Tibial artery (tissue), 4 donors: ENCODE measurements at regions not wholly inside any gene's neighbourhood (a gene's known extent, or its start where the extent isn't known, plus 50 kb on each side); places are given as distances from the start of the nearest gene placed in this dataset.

Experiments
- DNase-seq, 2 donors: peaks; one replicate each; pipeline ENCODE4 v3.0.0-alpha.2; 2019
- H3K27ac ChIP-seq, 2 donors: fragments of 200-600 bp; sonication (generic) in 1 of 2; 1 replicate in 1 of 2; 2 replicates in 1 of 2; pipeline ENCODE4 v1.5.1; 2018 to 2019; ENCODE audit warnings: mild to moderate bottlenecking in 1 of 2
- H3K27me3 ChIP-seq, 2 donors: fragments of 200-600 bp; sonication (generic) in 1 of 2; one replicate each; pipeline versions ENCODE4 v1.5.1 to v1.6.0; 2016 to 2019
- H3K36me3 ChIP-seq, 3 donors: fragments of 200-600 bp; sonication (generic) in 2 of 3; one replicate each; pipeline ENCODE4 v1.5.1; 2016 to 2019; ENCODE audit warnings: mild to moderate bottlenecking in 2 of 3
- H3K4me1 ChIP-seq, 4 donors: fragments of 200-600 bp; sonication (generic) in 2 of 4; 1 replicate in 3 of 4; 2 replicates in 1 of 4; pipeline ENCODE4 v1.5.1; 2016 to 2019
- H3K4me3 ChIP-seq, 2 donors: fragments of 200-600 bp; sonication (generic) in 1 of 2; 1 replicate in 1 of 2; 2 replicates in 1 of 2; pipeline ENCODE4 v1.5.1; 2018 to 2019; ENCODE audit warnings: mild to moderate bottlenecking in 2 of 2
- H3K9me3 ChIP-seq, 3 donors: fragments of 200-600 bp; sonication (generic) in 1 of 3; one replicate each; pipeline ENCODE4 v1.5.1; 2016 to 2019
- CTCF ChIP-seq, 2 experiments: fragments of 200-600 bp in 1 of 2; fragments of 450-650 bp in 1 of 2; IDR thresholded peaks; one replicate each; pipeline ENCODE4 v1.5.1; 2017 to 2019; ENCODE audit warnings: antibody characterized with exemption in 2 of 2, mild to moderate bottlenecking in 1 of 2, moderate library complexity in 1 of 2
- intact Hi-C: fragments of 100-400 bp; cut with DNase I; formaldehyde crosslinking; loops from one replicate; pipeline ENCODE4 v1.15.0; 2023; ENCODE audit warnings: low total_unique reads

- intact Hi-C loops, result no loop called here
- H3K36me3 ChIP-seq, result no peaks in the 10 kb centered on the region
- H3K27me3 ChIP-seq, result no peaks in the 10 kb centered on the region
- H3K4me1 ChIP-seq, result peaks cover 0 to 26% (median 17%) of the 10 kb centered on the region in 4 donors
- H3K27ac ChIP-seq, result no peak overlapping the region
- TF ChIP-seq CTCF (IDR thresholded peaks at IDR 0.05), result no peak
- H3K4me3 ChIP-seq, result no peak overlapping the region
- H3K9me3 ChIP-seq, result no peaks in the 10 kb centered on the region
- peak in 1 of 2 donors; percentile 62 for DNase-seq
Measured at GRCh38 chr9:134556531-134557068, 85.0 kb upstream of the COL5A1 start.

GRCh38 chr9:134557331-134557730, 84.3 kb upstream of the COL5A1 start:
- Histone ChIP-seq H3K36me3 (no peaks in the 10 kb centered on the region), H3K4me3 (no peak overlapping the region), H3K9me3 (no peaks in the 10 kb centered on the region), H3K4me1 (peaks cover 0 to 19% (median 10%) of the 10 kb centered on the region in 4 donors), H3K27me3 (no peaks in the 10 kb centered on the region), H3K27ac (no peak overlapping the region)
- no peak for TF ChIP-seq CTCF (IDR thresholded peaks at IDR 0.05)
- peak in 1 of 2 donors; percentile 38 for DNase-seq
- intact Hi-C loops, result no loop called here

GRCh38 chr9:134558124-134558905, 83.3 kb upstream of the COL5A1 start:
- DNase-seq, result peak in 1 of 2 donors; percentile 13
- Histone ChIP-seq H3K36me3 (no peaks in the 10 kb centered on the region), H3K27ac (no peak overlapping the region), H3K4me3 (no peak overlapping the region), H3K27me3 (no peaks in the 10 kb centered on the region), H3K9me3 (no peaks in the 10 kb centered on the region), H3K4me1 (peaks cover 0 to 9% (median 2%) of the 10 kb centered on the region in 4 donors)
- TF ChIP-seq CTCF (IDR thresholded peaks at IDR 0.05), result no peak
- intact Hi-C loops, result no loop called here

- Histone ChIP-seq H3K4me3 (no peak overlapping the region), H3K9me3 (no peaks in the 10 kb centered on the region), H3K4me1 (peaks cover 0 to 6% (median 2%) of the 10 kb centered on the region in 4 donors), H3K27me3 (no peaks in the 10 kb centered on the region), H3K27ac (no peak overlapping the region), H3K36me3 (no peaks in the 10 kb centered on the region)
- no peak for TF ChIP-seq CTCF (IDR thresholded peaks at IDR 0.05)
- intact Hi-C loops, result no loop called here
- peak in 1 of 2 donors; percentile 29 for DNase-seq
Measured at GRCh38 chr9:134559013-134559412, 82.6 kb upstream of the COL5A1 start.

GRCh38 chr9:134560206-134560605, 81.4 kb upstream of the COL5A1 start:
- no peak for TF ChIP-seq CTCF (IDR thresholded peaks at IDR 0.05)
- Histone ChIP-seq H3K4me3 (no peak overlapping the region), H3K27ac (no peak overlapping the region), H3K4me1 (no peaks in the 10 kb centered on the region), H3K9me3 (no peaks in the 10 kb centered on the region), H3K36me3 (no peaks in the 10 kb centered on the region), H3K27me3 (no peaks in the 10 kb centered on the region)
- intact Hi-C loops, result no loop called here
- DNase-seq, result no peak
